GM12872 (cell line): ENCODE measurements at regions not wholly inside any gene's neighbourhood (a gene's known extent, or its start where the extent isn't known, plus 50 kb on each side); places are given as distances from the start of the nearest gene placed in this dataset.

Experiments used
- TF ChIP-seq, protein P1 (sequence below): IDR thresholded peaks from 3 replicates; pipeline ENCODE4 v1.5.1; 2011; ENCODE audit warnings: low read depth, mild to moderate bottlenecking, low read length, moderate library complexity; ENCODE audit not compliant: insufficient read depth

DNA sequence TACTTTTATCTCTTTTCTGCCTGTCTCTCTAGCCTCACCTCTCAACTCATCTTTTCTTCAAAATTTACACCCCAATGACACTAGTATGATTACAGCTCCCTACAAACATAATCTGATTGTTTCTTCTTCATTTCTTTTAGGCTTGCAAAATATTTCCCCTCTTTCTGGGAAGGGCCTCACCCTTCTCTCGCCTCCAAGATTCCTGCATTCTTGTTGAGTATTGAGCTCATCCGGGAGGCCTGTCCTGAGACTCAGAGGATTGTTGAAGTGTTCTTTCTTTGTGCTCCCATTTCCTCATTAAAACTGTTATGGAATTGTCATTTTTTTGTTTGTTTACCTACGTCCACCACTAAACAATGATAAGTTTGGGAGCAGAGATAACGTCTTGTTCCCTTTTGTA is 99.1 kb upstream of the CHRM3 start:
- TF ChIP-seq, protein P1, sequence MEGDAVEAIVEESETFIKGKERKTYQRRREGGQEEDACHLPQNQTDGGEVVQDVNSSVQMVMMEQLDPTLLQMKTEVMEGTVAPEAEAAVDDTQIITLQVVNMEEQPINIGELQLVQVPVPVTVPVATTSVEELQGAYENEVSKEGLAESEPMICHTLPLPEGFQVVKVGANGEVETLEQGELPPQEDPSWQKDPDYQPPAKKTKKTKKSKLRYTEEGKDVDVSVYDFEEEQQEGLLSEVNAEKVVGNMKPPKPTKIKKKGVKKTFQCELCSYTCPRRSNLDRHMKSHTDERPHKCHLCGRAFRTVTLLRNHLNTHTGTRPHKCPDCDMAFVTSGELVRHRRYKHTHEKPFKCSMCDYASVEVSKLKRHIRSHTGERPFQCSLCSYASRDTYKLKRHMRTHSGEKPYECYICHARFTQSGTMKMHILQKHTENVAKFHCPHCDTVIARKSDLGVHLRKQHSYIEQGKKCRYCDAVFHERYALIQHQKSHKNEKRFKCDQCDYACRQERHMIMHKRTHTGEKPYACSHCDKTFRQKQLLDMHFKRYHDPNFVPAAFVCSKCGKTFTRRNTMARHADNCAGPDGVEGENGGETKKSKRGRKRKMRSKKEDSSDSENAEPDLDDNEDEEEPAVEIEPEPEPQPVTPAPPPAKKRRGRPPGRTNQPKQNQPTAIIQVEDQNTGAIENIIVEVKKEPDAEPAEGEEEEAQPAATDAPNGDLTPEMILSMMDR: no peak

DNA sequence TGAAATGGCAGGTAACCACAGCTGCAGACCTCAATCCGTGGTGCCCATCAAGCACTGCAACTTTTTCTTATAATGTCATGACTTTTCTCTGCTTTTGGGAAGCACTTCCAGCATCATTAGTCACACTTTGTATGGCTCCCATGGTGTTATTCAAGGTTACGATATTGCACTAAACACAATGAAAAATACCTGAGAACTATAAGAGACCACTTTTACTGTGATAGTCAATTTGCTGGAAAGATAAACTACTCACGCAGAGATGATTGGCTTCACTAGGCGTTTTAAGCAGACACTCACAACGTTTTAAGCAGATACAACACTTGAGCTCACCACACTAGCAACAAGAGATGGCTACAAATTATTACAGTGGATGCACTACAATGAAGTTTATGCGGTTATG is 103.2 kb upstream of the CHRM3 start:
- TF ChIP-seq, protein P1: no peak

DNA sequence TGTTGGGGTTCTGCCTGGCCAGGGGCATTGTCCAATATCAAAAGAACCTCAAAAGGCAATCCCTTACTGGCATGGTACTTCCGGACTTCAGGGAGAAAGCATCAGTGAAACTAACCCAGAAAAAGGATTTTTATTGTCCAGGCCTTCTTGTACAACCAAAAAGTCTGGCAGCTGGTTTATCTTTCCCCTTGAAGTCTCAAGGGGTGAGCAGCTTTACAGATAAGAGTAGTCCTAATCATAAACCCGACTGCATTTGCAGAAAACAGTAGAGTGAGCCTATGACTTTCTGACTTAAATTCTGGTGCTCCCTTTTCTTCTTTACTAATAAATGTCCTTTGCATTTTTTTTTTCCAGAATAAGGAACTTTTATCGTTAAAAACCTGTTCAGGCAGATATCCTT is 104.0 kb upstream of the CHRM3 start:
- TF ChIP-seq, protein P1: no peak

DNA sequence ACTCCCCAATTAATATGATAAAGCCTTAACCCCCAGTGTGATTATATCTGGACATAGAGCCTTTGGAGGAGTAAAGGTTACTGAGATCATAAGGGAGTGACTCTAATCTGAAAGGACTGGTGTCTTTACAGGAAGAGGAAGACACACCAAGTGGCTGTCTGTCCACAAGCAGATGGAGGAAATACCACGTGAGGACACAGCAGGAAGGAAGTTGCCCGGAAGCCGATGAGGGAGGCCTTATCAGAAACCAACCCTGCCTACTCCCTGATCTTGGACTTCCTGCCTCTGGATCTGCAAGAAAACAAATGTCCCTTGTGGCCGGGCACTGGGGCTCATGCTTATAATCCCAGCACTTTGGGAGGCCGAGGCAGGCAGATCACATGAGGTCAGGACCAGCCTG is 110.3 kb upstream of the CHRM3 start:
- TF ChIP-seq, protein P1: no peak

DNA sequence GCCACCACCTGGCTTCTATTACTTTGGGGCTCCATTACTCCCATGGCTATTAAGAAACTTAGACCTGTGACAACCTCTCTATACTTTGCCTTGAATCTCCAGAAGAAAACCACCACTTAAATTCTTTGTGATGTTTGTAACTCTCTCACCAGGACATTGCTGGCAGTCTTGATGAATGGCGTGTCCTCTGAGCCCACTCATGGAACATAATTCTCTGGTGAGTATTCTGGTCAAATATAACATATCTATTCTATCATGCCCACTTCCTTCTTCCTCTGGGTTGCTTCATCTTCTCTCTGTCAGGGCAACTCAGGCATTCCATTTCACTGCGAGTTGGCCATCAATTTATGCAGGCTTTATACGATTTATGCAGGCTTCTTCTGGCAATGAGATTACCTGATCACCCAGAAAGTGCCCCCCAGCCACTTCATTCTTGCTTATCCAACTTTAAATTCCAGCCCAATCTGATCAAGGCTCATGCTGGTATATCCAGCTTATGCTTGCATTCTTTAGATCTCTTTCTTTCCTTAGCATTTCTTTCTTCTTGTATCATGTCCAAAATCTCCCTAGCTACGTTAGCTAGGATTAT is 112.0 kb upstream of the CHRM3 start:
- TF ChIP-seq, protein P1: no peak

DNA sequence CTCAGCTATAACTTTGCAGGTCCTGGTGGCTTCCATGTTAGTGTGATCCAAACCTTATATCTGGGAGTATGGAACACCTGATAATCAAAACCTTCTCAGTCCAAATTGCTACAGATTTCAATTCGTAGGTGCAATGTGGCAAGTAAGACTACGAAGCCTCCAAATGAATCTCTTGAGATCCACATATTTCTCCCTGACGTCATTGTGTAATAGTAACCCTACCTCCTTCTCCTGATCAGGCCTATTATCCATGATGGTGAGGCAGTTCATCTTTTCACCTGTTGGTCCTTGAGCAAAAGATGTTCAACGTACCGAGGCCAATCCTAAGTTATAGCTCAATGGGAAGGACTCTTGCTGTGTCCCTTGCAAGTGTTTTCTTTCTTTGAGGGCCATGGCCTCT is 115.9 kb upstream of the CHRM3 start:
- TF ChIP-seq, protein P1: no peak

DNA sequence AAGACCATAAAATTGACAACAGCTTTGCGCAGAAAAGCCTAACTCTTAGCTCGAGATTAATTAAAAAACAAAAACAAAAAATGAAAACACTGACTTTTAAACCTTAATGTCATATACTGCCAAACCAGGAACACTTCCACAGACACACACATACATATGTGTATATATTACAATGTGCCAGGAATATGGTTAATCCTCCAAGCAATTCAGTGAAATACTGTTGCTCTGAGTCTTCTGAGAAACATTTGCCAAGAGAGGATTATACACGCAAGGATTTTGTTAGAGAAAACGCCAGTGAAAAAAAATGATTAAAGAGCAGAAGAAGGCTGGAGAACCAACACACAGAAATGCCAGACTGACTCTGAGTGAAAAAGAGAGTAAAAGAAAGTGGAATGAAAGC is 116.7 kb upstream of the CHRM3 start:
- TF ChIP-seq, protein P1: no peak
